ENCODE measurements at regions not wholly inside any gene's neighbourhood (a gene's known extent, or its start where the extent isn't known, plus 50 kb on each side); places are given as distances from the start of the nearest gene placed in this dataset.

DNA sequence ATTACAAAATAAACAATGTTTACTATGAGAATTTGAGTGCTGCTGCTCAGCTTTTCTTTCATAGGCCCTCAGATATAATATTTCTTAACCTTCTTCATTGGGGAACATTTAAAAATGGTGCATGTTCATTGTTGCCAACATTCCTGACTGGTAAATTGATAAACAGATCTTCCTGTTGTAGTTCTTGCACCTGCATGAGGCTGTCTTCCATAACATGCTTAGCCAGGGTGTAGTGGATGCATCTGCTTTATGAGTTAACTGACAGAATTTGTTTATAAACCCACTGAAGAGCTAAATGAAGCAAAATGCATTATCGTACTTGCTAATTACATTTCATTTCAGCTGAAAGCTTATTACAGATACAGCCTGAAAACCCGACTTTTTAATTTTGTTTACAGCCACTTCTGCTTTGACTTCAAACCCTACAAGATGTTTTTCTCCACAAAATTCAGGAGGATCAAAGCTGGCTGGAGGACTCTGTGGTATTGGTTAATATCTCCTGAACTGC lies 177.2 kb downstream of the SEM1 start:
- TF ChIP-seq, protein P1, sequence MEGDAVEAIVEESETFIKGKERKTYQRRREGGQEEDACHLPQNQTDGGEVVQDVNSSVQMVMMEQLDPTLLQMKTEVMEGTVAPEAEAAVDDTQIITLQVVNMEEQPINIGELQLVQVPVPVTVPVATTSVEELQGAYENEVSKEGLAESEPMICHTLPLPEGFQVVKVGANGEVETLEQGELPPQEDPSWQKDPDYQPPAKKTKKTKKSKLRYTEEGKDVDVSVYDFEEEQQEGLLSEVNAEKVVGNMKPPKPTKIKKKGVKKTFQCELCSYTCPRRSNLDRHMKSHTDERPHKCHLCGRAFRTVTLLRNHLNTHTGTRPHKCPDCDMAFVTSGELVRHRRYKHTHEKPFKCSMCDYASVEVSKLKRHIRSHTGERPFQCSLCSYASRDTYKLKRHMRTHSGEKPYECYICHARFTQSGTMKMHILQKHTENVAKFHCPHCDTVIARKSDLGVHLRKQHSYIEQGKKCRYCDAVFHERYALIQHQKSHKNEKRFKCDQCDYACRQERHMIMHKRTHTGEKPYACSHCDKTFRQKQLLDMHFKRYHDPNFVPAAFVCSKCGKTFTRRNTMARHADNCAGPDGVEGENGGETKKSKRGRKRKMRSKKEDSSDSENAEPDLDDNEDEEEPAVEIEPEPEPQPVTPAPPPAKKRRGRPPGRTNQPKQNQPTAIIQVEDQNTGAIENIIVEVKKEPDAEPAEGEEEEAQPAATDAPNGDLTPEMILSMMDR (IDR thresholded peaks at IDR 0.05): no peak
- TF ChIP-seq POLR2A (IDR thresholded peaks at IDR 0.05): no peak
